ENCODE measurements at regions not wholly inside any gene's neighbourhood (a gene's known extent, or its start where the extent isn't known, plus 50 kb on each side); places are given as distances from the start of the nearest gene placed in this dataset.

GRCh38 chr6:122553697-122554096 is 56.5 kb upstream of the PKIB start:
- Histone ChIP-seq H3K4me2 (ENCODE audit: low read length) (no peak overlapping the region), H3K4ac (ENCODE audit: low read depth, low read length) (no peak overlapping the region), H3K9me3 (ENCODE audit: insufficient read depth, low read depth, low read length) (no peaks in the 10 kb centered on the region), H2AK5ac (ENCODE audit: low read length) (no peak overlapping the region), H4K91ac (ENCODE audit: low read depth, low read length) (no peak overlapping the region), H2BK120ac (ENCODE audit: insufficient read depth, low read length, poor library complexity) (no peak overlapping the region), H3K4me1 (ENCODE audit: control insufficient read depth in 1 of 2, insufficient read depth in 2 of 2, low read length in 2 of 2) (no peaks in the 10 kb centered on the region), H3K23ac (ENCODE audit: low read length) (no peak overlapping the region), H3K27ac (ENCODE audit: low read depth, low read length) (no peak overlapping the region), H3K14ac (ENCODE audit: low read length) (no peak overlapping the region), H3K36me3 (ENCODE audit: control insufficient read depth in 1 of 2, insufficient read depth in 2 of 2, low read length in 2 of 2) (no peaks in the 10 kb centered on the region), H3K4me3 (ENCODE audit: low read depth, low read length) (no peak overlapping the region), H3K79me2 (ENCODE audit: control insufficient read depth, insufficient read depth, low read length, poor library complexity) (no peaks in the 10 kb centered on the region), H4K8ac (ENCODE audit: low read depth, low read length) (no peak overlapping the region), H4K12ac (ENCODE audit: low read depth, low read length) (no peak overlapping the region), H3K9ac (ENCODE audit: low read length) (no peak overlapping the region), H2AFZ (ENCODE audit: insufficient read depth, low read length, poor library complexity) (no peak overlapping the region), H3K18ac (ENCODE audit: low read length) (no peak overlapping the region), H3K27me3 (ENCODE audit: insufficient read depth, low read length) (no peaks in the 10 kb centered on the region), H3K79me1 (ENCODE audit: low read length) (no peaks in the 10 kb centered on the region), H2BK5ac (ENCODE audit: low read depth, low read length, poor library complexity) (no peak overlapping the region), H2BK12ac (ENCODE audit: low read length) (no peak overlapping the region)
- WGBS (ENCODE audit: extremely low coverage, insufficient coverage, insufficient read length): no CpG with 5 or more reads among the region's 3 CpGs
- no peak for DNase-seq

GRCh38 chr6:122555561-122555960 is 54.6 kb upstream of the PKIB start:
- Histone ChIP-seq H2AK5ac (ENCODE audit: low read length) (no peak overlapping the region), H2AFZ (ENCODE audit: insufficient read depth, low read length, poor library complexity) (no peak overlapping the region), H4K12ac (ENCODE audit: low read depth, low read length) (no peak overlapping the region), H3K9me3 (ENCODE audit: insufficient read depth, low read depth, low read length) (no peaks in the 10 kb centered on the region), H3K27me3 (ENCODE audit: insufficient read depth, low read length) (no peaks in the 10 kb centered on the region), H3K4me2 (ENCODE audit: low read length) (no peak overlapping the region), H3K4me3 (ENCODE audit: low read depth, low read length) (no peak overlapping the region), H3K9ac (ENCODE audit: low read length) (no peak overlapping the region), H3K79me2 (ENCODE audit: control insufficient read depth, insufficient read depth, low read length, poor library complexity) (no peaks in the 10 kb centered on the region), H3K14ac (ENCODE audit: low read length) (no peak overlapping the region), H3K4ac (ENCODE audit: low read depth, low read length) (no peak overlapping the region), H4K8ac (ENCODE audit: low read depth, low read length) (no peak overlapping the region), H3K36me3 (ENCODE audit: control insufficient read depth in 1 of 2, insufficient read depth in 2 of 2, low read length in 2 of 2) (no peaks in the 10 kb centered on the region), H2BK5ac (ENCODE audit: low read depth, low read length, poor library complexity) (no peak overlapping the region), H4K91ac (ENCODE audit: low read depth, low read length) (no peak overlapping the region), H3K18ac (ENCODE audit: low read length) (no peak overlapping the region), H3K23ac (ENCODE audit: low read length) (no peak overlapping the region), H2BK120ac (ENCODE audit: insufficient read depth, low read length, poor library complexity) (no peak overlapping the region), H3K27ac (ENCODE audit: low read depth, low read length) (no peak overlapping the region), H2BK12ac (ENCODE audit: low read length) (no peak overlapping the region), H3K4me1 (ENCODE audit: control insufficient read depth in 1 of 2, insufficient read depth in 2 of 2, low read length in 2 of 2) (no peaks in the 10 kb centered on the region), H3K79me1 (ENCODE audit: low read length) (no peaks in the 10 kb centered on the region)
- no peak for DNase-seq

GRCh38 chr6:122558080-122558479 is 52.1 kb upstream of the PKIB start:
- no peak overlapping the region for H3K23ac ChIP-seq (ENCODE audit: low read length)
- H3K14ac ChIP-seq (ENCODE audit: low read length): no peak overlapping the region
- H4K91ac ChIP-seq (ENCODE audit: low read depth, low read length): no peak overlapping the region
- no peak overlapping the region for H3K27ac ChIP-seq (ENCODE audit: low read depth, low read length)
- no peak overlapping the region for H2BK120ac ChIP-seq (ENCODE audit: insufficient read depth, low read length, poor library complexity)
- H3K4me1 ChIP-seq (ENCODE audit: control insufficient read depth in 1 of 2, insufficient read depth in 2 of 2, low read length in 2 of 2): no peaks in the 10 kb centered on the region
- H2AK5ac ChIP-seq (ENCODE audit: low read length): no peak overlapping the region
- no peaks in the 10 kb centered on the region for H3K27me3 ChIP-seq (ENCODE audit: insufficient read depth, low read length)
- no peak overlapping the region for H2AFZ ChIP-seq (ENCODE audit: insufficient read depth, low read length, poor library complexity)
- H3K4me2 ChIP-seq (ENCODE audit: low read length): no peak overlapping the region
- H3K18ac ChIP-seq (ENCODE audit: low read length): no peak overlapping the region
- no peaks in the 10 kb centered on the region for H3K79me2 ChIP-seq (ENCODE audit: control insufficient read depth, insufficient read depth, low read length, poor library complexity)
- no peak overlapping the region for H3K4ac ChIP-seq (ENCODE audit: low read depth, low read length)
- H3K36me3 ChIP-seq (ENCODE audit: control insufficient read depth in 1 of 2, insufficient read depth in 2 of 2, low read length in 2 of 2): no peaks in the 10 kb centered on the region
- H3K79me1 ChIP-seq (ENCODE audit: low read length): no peaks in the 10 kb centered on the region
- no peak overlapping the region for H2BK5ac ChIP-seq (ENCODE audit: low read depth, low read length, poor library complexity)
- H4K8ac ChIP-seq (ENCODE audit: low read depth, low read length): no peak overlapping the region
- H4K12ac ChIP-seq (ENCODE audit: low read depth, low read length): no peak overlapping the region
- no peak for DNase-seq
- H3K4me3 ChIP-seq (ENCODE audit: low read depth, low read length): no peak overlapping the region
- no peak overlapping the region for H2BK12ac ChIP-seq (ENCODE audit: low read length)
- no peaks in the 10 kb centered on the region for H3K9me3 ChIP-seq (ENCODE audit: insufficient read depth, low read depth, low read length)
- H3K9ac ChIP-seq (ENCODE audit: low read length): no peak overlapping the region

Measured in trophoblast cell (in vitro differentiated cells and primary cell).